CD4-positive, alpha-beta T cell treated with Interleukin-2 at 100 ng/mL for 4 hours (primary cell): ENCODE measurements at regions not wholly inside any gene's neighbourhood (a gene's known extent, or its start where the extent isn't known, plus 50 kb on each side); places are given as distances from the start of the nearest gene placed in this dataset.
"Not testable (repeated sequence)": the region's sequence is repeated elsewhere in the genome, so short reads cannot be mapped to it uniquely, and the experiment has no call there.

ENCODE experiments used
- DNase-seq: peaks from one replicate; pipeline ENCODE4 v3.0.0-alpha.2; 2020; ENCODE audit warnings: low spot score

GRCh38 chr16:18152832-18153231, 183.7 kb downstream of the NPIPA8 start:
- not testable (repeated sequence) for DNase-seq

GRCh38 chr16:18148132-18148531, 188.4 kb downstream of the NPIPA8 start:
- not testable (repeated sequence) for DNase-seq

DNA sequence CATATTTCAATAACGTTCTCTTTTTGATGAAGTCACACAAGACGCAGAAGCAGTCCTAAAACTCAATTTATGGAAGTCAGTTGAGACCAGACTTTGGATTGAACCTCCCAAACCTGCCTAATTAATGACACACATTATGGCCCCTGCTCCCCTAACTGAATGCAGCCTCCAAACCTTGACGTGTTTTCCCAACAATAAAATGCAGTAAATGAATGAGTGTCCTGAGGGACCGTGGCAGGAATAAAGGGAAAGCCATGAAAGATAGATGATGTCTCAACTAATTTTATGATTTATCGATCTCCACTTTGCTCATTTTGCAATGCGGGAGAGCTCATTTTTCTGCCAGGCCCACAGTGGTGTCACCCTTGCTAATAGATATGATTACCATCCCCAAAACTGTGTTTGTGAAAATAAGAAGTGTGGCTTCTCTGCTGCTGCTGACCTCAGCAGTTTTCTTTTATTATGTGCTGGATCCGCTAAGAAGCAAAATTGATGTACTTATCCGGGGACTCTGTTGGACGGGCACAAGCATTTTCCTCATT, 189.9 kb downstream of the NPIPA8 start:
- DNase-seq = not testable (repeated sequence)

- not testable (repeated sequence) for DNase-seq
Observed at GRCh38 chr16:18142066-18142465, 194.5 kb downstream of the NPIPA8 start.

DNA sequence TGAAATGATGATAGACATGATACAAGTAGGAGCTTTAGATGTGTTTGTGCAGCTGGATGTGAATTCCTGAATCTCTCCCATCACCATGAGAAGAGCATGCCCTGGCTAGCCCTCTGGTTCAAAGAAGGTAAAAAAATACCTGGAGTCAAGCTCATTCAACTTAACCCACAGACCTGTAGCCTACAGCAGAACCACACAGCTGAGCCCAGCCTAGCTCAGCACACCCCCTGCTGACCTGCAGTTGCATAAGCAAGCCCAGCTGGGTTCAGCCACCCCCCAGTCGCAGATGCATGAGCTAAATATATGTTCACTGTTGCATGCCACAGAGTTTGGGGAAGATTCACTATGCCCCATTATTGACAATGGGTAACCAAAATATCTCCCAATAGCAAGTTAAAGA, 200.2 kb downstream of the NPIPA8 start:
- not testable (repeated sequence) for DNase-seq

- not testable (repeated sequence) for DNase-seq
Observed at GRCh38 chr16:18135024-18135423, 201.5 kb downstream of the NPIPA8 start.

- DNase-seq = not testable (repeated sequence)
Observed at GRCh38 chr16:18131587-18131986, 204.9 kb downstream of the NPIPA8 start.

DNA sequence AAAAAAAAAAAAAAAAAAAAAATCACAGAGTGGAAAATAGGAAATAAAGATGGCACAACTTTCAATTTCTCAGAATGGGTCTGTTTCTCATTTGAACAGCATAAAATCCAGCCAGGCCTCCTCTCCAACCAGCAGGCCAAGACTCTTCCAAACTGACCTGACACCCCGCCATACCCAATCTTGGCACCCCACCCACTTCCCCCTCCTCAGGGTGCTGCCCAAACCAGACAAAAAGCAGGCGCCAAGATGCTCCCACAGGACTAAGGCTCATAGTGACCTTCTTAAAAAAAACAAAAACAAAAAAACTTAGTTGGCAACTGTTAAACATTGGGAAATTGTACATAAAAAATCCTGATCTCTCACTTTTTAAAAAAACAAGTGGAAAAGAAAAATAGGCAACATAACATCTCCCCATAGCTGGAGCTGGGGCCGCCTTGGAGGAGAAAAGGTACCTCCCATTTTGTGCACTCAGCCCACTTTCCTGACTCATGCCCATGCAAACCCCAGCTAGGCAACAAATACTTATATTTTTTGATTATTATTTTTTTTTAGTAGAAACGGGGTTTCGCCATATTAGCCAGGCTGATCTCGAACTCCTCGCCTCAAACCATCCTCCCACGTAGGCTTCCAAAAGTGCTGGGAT, 205.9 kb downstream of the NPIPA8 start:
- DNase-seq = not testable (repeated sequence)

DNA sequence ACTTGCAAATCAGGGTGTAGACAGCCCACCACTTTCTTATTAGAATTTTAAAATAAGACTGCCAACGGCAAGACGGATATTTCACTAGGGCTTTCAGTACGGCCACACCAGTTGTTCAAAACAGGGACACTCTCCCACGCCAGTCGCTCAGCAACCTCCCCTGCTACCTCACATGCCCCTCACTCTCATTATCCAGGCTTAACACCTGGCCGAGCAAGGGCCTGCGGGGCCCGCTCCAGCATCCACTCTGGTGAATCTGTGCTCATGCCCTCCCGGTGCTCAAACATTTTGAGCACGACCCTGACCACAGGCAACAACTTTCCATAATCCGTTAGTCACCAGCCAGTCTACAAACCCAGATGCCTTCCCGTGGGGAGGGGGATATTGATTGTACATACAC, 209.5 kb downstream of the NPIPA8 start:
- not testable (repeated sequence) for DNase-seq

DNA sequence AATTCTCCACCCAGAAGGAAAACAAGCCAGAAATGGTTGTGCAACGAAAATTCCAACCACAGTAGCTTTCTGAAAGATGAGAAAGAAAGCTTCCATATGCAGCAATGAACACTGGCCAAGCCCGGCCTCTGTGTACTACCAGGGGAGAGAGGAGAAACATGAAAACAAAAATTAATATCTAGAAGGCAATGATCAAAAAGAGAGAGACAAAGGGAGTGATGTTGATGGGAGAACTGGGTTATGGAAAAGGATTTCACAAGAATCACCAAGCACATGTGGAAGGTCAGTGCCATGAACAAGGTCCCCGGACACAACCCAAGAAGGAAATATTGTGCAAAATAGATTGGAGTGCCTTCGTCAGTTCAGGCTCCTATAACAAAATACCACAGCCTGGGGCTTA, 217.4 kb downstream of the NPIPA8 start:
- not testable (repeated sequence) for DNase-seq

GRCh38 chr16:18118684-18119083, 217.9 kb downstream of the NPIPA8 start:
- DNase-seq = not testable (repeated sequence)

DNA sequence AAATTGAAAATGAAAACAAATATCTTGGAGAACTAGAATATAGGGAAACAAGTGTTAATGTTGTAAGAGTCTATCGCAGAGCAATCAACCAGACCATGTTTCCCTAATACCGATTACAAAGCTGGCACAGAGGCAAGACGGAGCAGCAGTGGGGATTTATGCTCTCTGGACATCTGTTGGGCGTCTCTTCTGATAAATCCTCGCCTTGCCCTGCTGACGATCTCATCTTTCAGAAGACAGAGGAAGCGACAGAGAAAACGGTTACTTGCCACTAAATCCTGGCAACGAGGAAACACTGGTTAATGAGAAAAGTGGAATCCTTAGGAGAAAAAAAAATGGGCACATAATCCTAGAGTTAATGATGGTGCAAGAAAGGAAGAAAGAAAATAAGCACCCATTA, 218.5 kb downstream of the NPIPA8 start:
- DNase-seq = not testable (repeated sequence)

DNA sequence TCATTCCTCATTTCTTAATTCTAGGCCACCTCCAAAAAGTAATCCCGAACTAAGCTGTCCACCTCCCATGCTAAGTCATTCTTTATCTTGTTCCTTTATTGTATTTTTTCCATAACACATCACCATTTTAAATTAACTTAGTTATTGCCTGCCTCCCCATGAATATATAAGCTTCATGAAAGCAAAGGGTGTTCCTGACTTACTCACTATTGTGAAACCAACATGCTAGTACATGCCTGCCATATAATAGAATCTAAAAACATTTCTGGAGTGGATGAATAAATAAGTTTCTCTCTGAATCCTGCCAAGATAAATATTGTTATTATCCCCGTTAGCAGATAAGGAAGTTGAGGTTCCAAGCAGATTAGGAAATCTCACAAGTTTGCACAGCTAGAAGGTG, 232.1 kb downstream of the NPIPA8 start:
- not testable (repeated sequence) for DNase-seq

GRCh38 chr16:18101077-18101476, 235.5 kb downstream of the NPIPA8 start:
- DNase-seq = not testable (repeated sequence)

- DNase-seq = not testable (repeated sequence)
Observed at GRCh38 chr16:18092605-18093004, 243.9 kb downstream of the NPIPA8 start.

DNA sequence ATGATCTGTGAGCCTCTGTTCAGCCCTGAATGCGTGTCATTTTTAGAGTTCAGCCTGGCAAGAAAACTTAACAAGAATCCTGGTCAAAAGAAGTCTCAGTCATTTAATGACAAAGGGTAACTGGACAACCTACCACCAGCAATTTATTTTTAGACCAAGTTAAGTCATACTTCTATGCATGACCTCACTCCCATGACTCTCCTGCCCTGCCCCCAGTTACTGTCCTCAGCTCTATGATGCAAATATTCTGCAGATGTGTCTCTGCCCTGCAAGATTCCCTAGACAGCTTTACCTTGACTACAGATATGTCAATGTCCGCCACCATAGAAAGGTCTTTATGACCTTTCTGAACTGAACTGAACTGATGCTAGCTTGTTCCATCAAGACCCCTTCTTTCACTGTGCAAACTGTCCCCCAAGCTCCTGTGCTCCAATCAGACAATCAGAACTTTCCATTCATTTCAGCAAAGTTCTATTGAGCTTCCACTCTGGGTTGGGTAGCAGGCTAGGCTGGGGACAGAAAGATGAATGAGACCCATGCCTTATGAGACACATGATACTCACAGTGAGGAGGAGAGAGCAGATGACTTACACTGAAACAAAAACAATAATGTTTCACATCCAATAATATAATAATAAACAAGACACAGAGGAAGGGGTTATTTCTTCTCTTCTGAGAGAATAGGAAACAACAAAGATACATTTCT, 255.7 kb downstream of the NPIPA8 start:
- not testable (repeated sequence) for DNase-seq

GRCh38 chr16:18077910-18078309, 258.6 kb downstream of the NPIPA8 start:
- not testable (repeated sequence) for DNase-seq

GRCh38 chr16:18072161-18072560, 264.4 kb downstream of the NPIPA8 start:
- no peak for DNase-seq

GRCh38 chr16:18069683-18070082, 266.9 kb downstream of the NPIPA8 start:
- DNase-seq = no peak

- DNase-seq = no peak
Observed at GRCh38 chr16:18068477-18068876, 268.1 kb downstream of the NPIPA8 start.

- no peak for DNase-seq
Observed at GRCh38 chr16:18062713-18063112, 273.8 kb downstream of the NPIPA8 start.

DNA sequence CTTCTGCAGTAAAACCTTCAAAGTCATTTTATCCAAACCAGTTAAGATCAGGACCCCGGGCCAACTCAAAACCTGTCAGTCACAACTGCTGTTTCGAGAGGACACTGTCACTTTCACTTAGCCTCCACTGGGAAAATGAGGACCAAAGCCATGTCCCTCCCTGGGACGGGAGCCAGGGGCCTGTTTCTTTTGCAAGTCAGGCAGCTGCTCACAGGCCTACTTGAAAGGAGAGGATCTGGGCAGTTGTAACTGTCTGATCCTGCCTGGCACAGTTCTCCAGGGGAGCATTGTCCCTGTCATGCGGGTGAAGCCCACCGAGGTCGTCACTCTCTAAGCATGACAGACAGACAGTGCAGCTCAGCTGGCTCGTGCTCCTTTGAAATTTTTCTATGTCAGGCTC, 276.2 kb downstream of the NPIPA8 start:
- no peak for DNase-seq

GRCh38 chr16:18059577-18059976, 277.0 kb downstream of the NPIPA8 start:
- no peak for DNase-seq
